ENCODE measurements at regions not wholly inside any gene's neighbourhood (a gene's known extent, or its start where the extent isn't known, plus 50 kb on each side); places are given as distances from the start of the nearest gene placed in this dataset.

DNA sequence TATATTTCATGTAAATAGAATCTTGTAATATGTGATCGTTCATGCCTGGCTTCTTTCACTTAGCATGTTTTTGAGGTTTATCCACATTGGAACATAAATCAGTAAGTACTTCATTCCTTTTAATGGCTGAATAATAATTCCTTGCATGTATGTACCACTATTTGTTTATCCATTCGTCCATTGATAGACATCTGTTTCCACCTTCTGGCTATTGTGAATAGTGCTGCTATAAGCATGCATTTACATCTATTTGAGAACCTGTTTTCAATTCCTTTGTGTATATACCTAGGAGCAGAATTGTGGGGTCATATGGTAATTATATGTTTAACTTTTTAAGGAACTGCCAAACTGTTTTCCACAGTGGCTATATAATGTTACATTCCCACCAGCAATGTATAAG, 356.7 kb upstream of the DIPK2B start:
- no peak for TF ChIP-seq POLR2A (IDR thresholded peaks at IDR 0.05)
- peak; percentile 19 to 30 (median 28) for TF ChIP-seq CTCF (IDR thresholded peaks at IDR 0.05)
